K562 (cell line): ENCODE measurements at regions not wholly inside any gene's neighbourhood (a gene's known extent, or its start where the extent isn't known, plus 50 kb on each side); places are given as distances from the start of the nearest gene placed in this dataset.

Experiments used
- ATAC-seq: fragments of 200-7000 bp; cut with Tn5 transposase; 3 replicates; pipeline ENCODE4 v1.9.1; 2020; ENCODE audit warnings: moderate library complexity
- BruUV-seq: library from RNA; stranded (reverse); fragments of 400-500 nt; replicated peaks from 2 replicates; lab custom pipeline; 2021; lab: Mats Ljungman, UMichigan
- CTCF ChIA-PET: fragments of 300-600 bp; formaldehyde crosslinking; extraction: SDS; loops from one replicate; lab custom pipeline; 2021; ENCODE audit warnings: low intra/inter-chr PET ratio; lab: Yijun Ruan, JAX
- POLR2A ChIA-PET: fragments of 300-600, 350-650 bp; sonication (Branson Sonifier 250); formaldehyde crosslinking; extraction: SDS; loops from one replicate; lab custom pipeline; 2021; ENCODE audit warnings: antibody characterized with exemption, inconsistent platforms; lab: Yijun Ruan, JAX
- DNase-seq, 4 experiments: peaks; one replicate each; pipeline versions ENCODE4 v3.0.0 to v3.0.0-alpha.2; 2011 to 2018; ENCODE audit warnings: low spot score in 3 of 4, mixed read lengths in 3 of 4; ENCODE audit errors: extremely low read depth in 1 of 4
- FAIRE-seq: peaks from 2 replicates; lab custom pipeline; 2011; peaks lifted over from hg19 to GRCh38; lab: Jason Lieb, UNC
- H2AFZ ChIP-seq: 2 replicates; pipeline ENCODE4 v1.6.0; 2011; ENCODE audit warnings: low read depth, low read length, control low read depth, inconsistent platforms
- H3K27ac ChIP-seq: fragments of 200-600 bp; 3 replicates; pipeline ENCODE4 v1.8.0; 2011; ENCODE audit warnings: low read depth, mild to moderate bottlenecking, control low read depth, inconsistent platforms, low read length, moderate library complexity, mixed read lengths; ENCODE audit errors: extremely low read depth
- H3K27me3 ChIP-seq, 2 experiments: fragments of 300-600 bp in 1 of 2; 2 replicates in 1 of 2; 3 replicates in 1 of 2; pipeline versions ENCODE4 v1.6.0 to v1.8.0; 2011; ENCODE audit warnings: inconsistent platforms in 2 of 2, low read length in 2 of 2, mild to moderate bottlenecking in 1 of 2, mixed read lengths in 1 of 2, moderate library complexity in 1 of 2; ENCODE audit not compliant: control insufficient read depth in 2 of 2, insufficient read depth in 2 of 2
- H3K36me3 ChIP-seq: fragments of 300-600 bp; 3 replicates; pipeline ENCODE4 v1.8.0; 2011; ENCODE audit warnings: mild to moderate bottlenecking, low read length, inconsistent platforms; ENCODE audit not compliant: control insufficient read depth, insufficient read depth
- H3K4me1 ChIP-seq, 2 experiments: fragments of 200-600 bp in 1 of 2; replicated peaks in 1 of 2; 2 replicates in 1 of 2; 3 replicates in 1 of 2; pipeline versions ENCODE4 v1.5.1 to v1.8.0; 2011; ENCODE audit warnings: inconsistent platforms in 2 of 2, low read length in 2 of 2, mild to moderate bottlenecking in 1 of 2, mixed read lengths in 1 of 2, moderate library complexity in 1 of 2; ENCODE audit not compliant: control insufficient read depth in 2 of 2, insufficient read depth in 2 of 2
- H3K4me2 ChIP-seq: 2 replicates; pipeline ENCODE4 v1.6.1; 2011; ENCODE audit warnings: low read length, control low read depth, inconsistent platforms, mixed read lengths; ENCODE audit not compliant: insufficient read depth
- H3K4me3 ChIP-seq: fragments of 200-600 bp; sonication (generic), shearing (Covaris generic); 2 replicates; pipeline ENCODE4 v1.5.1; 2016; ENCODE audit warnings: control low read depth, inconsistent platforms
- H3K79me2 ChIP-seq: fragments of 200-600 bp; 3 replicates; pipeline ENCODE4 v1.8.0; 2011; ENCODE audit warnings: low read length, inconsistent platforms; ENCODE audit not compliant: control insufficient read depth, insufficient read depth
- H3K9ac ChIP-seq, 2 experiments: 2 replicates each; pipeline versions ENCODE4 v1.6.0 to v1.6.1; 2011; ENCODE audit warnings: low read depth in 2 of 2, low read length in 2 of 2, control low read depth in 1 of 2, inconsistent platforms in 1 of 2, mild to moderate bottlenecking in 1 of 2, mixed read lengths in 1 of 2; ENCODE audit not compliant: insufficient read depth in 1 of 2
- H3K9me1 ChIP-seq: one replicate; pipeline ENCODE4 v1.6.0; 2011; ENCODE audit warnings: inconsistent platforms, mild to moderate bottlenecking, low read length, moderate library complexity; ENCODE audit not compliant: control insufficient read depth, insufficient read depth
- H3K9me3 ChIP-seq: replicated peaks from 2 replicates; pipeline ENCODE4 v1.5.1; 2011; ENCODE audit warnings: low read depth, low read length, inconsistent platforms; ENCODE audit not compliant: control insufficient read depth, insufficient read depth
- H4K20me1 ChIP-seq: replicated peaks from 2 replicates; pipeline ENCODE4 v1.6.1; 2011; ENCODE audit warnings: low read length, inconsistent platforms, mixed read lengths; ENCODE audit not compliant: control insufficient read depth, insufficient read depth
- ASH1L ChIP-seq: fragments of 450-650 bp; IDR thresholded peaks from 2 replicates; pipeline ENCODE4 v1.6.1; 2018; ENCODE audit warnings: borderline replicate concordance, mild to moderate bottlenecking, low read depth; ENCODE audit not compliant: partially characterized antibody
- CEBPG ChIP-seq, 3 experiments: fragments of 200-800 bp in 1 of 3; sonication (Bioruptor generic) in 1 of 3; sonication (generic) in 1 of 3; formaldehyde crosslinking in 1 of 3; IDR thresholded peaks in 2 of 3; conservative IDR thresholded peaks in 1 of 3; 2 replicates each; pipeline versions ENCODE4 v1.6.1 to v1.8.0; 2016 to 2022; ENCODE audit warnings: missing compliant biosample characterization in 2 of 3, missing genetic modification characterization in 2 of 3, mild to moderate bottlenecking in 1 of 3, missing genetic modification reagents in 1 of 3
- EP400 ChIP-seq: fragments of 450-650 bp; IDR thresholded peaks from 2 replicates; pipeline ENCODE4 v1.6.1; 2017; ENCODE audit warnings: antibody characterized with exemption, mild to moderate bottlenecking, moderate library complexity
- HNRNPL ChIP-seq: fragments of 200-400 bp; formaldehyde crosslinking; IDR thresholded peaks from 2 replicates; pipeline ENCODE4 v1.6.1; 2017; ENCODE audit warnings: low read depth, mild to moderate bottlenecking, low read length
- KAT2B ChIP-seq: IDR thresholded peaks from one replicate; pipeline ENCODE4 v1.6.1; 2012; ENCODE audit warnings: low read depth, mild to moderate bottlenecking, control low read depth, inconsistent platforms, low read length, moderate library complexity
- NFRKB ChIP-seq: fragments of 450-650 bp; IDR thresholded peaks from 2 replicates; pipeline ENCODE4 v1.6.1; 2016; ENCODE audit warnings: low read depth
- SMARCC2 ChIP-seq: fragments of 450-650 bp; IDR thresholded peaks from 2 replicates; pipeline ENCODE4 v1.6.1; 2017; ENCODE audit warnings: antibody characterized with exemption, moderate library complexity, mild to moderate bottlenecking, low read depth
- TBP ChIP-seq: optimal IDR thresholded peaks from 2 replicates; pipeline ENCODE3; 2011; ENCODE audit warnings: low read depth, low read length, improper control_type of control experiment
- WGBS: fragments of 100-300 bp; shearing (Covaris generic); methylation state at CpG from one replicate; pipeline ENCODE4 v1.1.6; 2016; ENCODE audit warnings: low coverage, mixed read lengths; ENCODE audit not compliant: insufficient coverage; ENCODE audit errors: missing lambda C conversion rate; 5-methylcytosine and 5-hydroxymethylcytosine counted together
- in situ Hi-C: fragments of 300-500 bp; cut with MboI; formaldehyde crosslinking; loops from 4 replicates; pipeline ENCODE4 v1.15.0; 2018; ENCODE audit warnings: inconsistent platforms, mixed read lengths
- intact Hi-C: fragments of 100-400 bp; cut with micrococcal nuclease; formaldehyde crosslinking; loops from 2 replicates; pipeline ENCODE4 v1.14.2; 2022

DNA sequence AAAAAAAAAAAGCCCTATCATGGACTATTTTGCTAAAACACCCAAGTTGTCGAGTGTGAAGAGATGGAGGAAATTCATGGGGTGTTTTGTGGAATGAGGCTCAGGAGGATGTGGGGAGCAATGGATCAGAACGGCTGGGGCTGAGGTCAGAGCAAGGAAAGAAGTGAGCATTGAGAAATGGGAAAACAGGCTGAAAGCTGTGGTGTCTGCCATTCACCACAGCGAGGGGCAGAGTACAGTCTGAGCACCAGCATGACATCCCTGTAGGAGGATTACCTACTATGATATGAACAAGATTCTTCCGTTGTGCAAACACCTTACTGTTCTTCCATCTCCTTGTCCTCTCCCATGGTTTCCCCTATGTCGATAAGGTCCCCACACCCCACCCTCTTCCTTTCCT is 193.1 kb downstream of the TMEM114 start (continued):
- TF ChIP-seq TBP = no peak
- TF ChIP-seq ASH1L = no peak
- TF ChIP-seq KAT2B = no peak

DNA sequence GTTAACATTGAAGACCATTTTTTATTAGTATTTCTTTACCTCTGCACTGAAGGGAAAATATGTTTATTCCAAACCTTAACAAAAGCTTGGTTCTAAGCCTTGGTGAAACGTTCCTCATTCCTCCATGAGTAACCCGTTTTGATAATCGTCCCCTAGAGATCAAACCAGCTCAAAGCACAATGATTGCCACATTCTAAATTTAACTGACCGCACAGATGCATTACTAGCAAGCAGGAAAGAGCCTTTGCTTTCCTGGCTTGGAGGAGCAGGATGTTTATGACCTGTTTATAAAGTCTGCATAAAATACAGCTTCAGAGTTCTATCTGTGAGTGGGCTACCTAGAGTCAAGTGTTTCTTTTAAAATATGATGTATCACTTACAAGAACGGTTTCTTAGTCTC is 193.8 kb downstream of the TMEM114 start:
- H3K9me3 ChIP-seq = no peaks in the 10 kb centered on the region

More for the DNA sequence above, 193.8 kb downstream of the TMEM114 start:
- H3K9me1 ChIP-seq = no peaks in the 10 kb centered on the region
- no TSS peak for BruUV-seq
- CTCF ChIA-PET = interaction anchor here (0.6 kb wide), 1 partner anchor 169 kb away, joined by 3 read pairs; no protein-coding TSS in a partner anchor
- in situ Hi-C loops = no loop called here
- no peak for ATAC-seq
- no peaks in the 10 kb centered on the region for H3K4me1 ChIP-seq
- H3K27ac ChIP-seq = no peak overlapping the region
- no peaks in the 10 kb centered on the region for H3K36me3 ChIP-seq
- H3K4me3 ChIP-seq = no peak overlapping the region
- TF ChIP-seq CEBPG (CRISPR knock-in tag; IDR thresholded peaks at IDR 0.05) = no peak
- TF ChIP-seq CEBPG (tag; conservative IDR thresholded peaks at IDR 0.05 in 1 of 2, IDR thresholded peaks at IDR 0.05 in 1 of 2) = no peak
- no peak for TF ChIP-seq NFRKB
- TF ChIP-seq SMARCC2 = no peak
- no peak for TF ChIP-seq EP400
- no peak for TF ChIP-seq HNRNPL
- TF ChIP-seq, all 486 proteins: peak for 0
- intact Hi-C loops = no loop called here
- Histone ChIP-seq H3K79me2 (no peaks in the 10 kb centered on the region), H3K27me3 (peaks cover 0 to 4% of the 10 kb centered on the region in 2 experiments; a peak in 2 of 5 replicates), H2AFZ (no peak overlapping the region), H3K4me2 (no peak overlapping the region), H4K20me1 (no peaks in the 10 kb centered on the region), H3K9ac (no peak overlapping the region)
- POLR2A ChIA-PET = no interaction called here
- WGBS = 0% methylated on average over 5 of the region's 5 CpGs
- FAIRE-seq (no peak), DNase-seq (no peak)
